Amniotic epithelial cell (primary cell): ENCODE measurements at regions not wholly inside any gene's neighbourhood (a gene's known extent, or its start where the extent isn't known, plus 50 kb on each side); places are given as distances from the start of the nearest gene placed in this dataset.

ENCODE experiments used
- DNase-seq: peaks from one replicate; pipeline ENCODE4 v3.0.0-alpha.2; 2010; ENCODE audit warnings: low read depth

DNA sequence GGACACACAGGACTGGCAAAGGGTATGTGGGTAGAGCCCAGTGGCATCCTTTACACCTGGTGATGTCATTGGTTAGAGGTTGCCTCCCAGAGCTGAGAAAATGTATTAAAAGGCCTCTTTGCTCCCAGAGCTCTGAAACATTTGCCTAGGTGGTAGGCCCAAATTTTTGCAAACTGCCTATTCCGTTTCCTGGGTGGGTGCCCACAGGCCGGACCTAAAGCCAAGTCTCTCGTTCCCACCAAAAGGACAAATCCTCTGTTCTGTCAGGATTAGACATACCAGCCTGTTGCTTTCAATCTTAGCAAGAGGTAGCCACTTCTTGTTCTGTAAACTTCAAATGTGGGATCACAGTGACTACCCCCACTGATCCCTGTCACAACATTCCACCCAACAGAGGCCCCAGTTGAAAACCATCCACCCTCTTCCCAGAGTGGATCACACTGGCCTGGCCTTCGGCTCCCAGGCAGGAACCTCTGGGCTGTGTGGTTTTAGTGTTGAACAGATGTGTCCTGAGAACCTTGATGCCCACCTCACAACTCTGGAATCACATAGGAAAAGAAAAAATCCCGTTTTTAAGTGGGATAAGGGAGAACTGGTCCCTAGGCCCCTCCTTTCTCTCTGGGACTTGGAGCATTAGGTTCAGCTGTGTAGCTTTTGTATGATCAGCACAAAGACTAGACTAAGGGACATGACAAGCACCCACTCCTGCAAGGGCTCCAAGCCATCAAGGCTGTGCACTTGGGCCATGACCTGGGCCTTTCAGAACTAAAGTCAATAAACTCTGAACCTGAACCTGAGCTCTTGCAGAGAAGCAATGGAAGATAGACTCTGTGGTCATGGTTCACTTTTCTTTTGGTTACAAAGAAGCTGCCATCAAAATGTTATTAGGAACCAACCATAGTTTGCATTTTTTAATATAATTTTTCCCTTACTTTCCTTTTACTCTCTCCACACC, 211.3 kb downstream of the CYP26B1 start:
- DNase-seq, result no peak

DNA sequence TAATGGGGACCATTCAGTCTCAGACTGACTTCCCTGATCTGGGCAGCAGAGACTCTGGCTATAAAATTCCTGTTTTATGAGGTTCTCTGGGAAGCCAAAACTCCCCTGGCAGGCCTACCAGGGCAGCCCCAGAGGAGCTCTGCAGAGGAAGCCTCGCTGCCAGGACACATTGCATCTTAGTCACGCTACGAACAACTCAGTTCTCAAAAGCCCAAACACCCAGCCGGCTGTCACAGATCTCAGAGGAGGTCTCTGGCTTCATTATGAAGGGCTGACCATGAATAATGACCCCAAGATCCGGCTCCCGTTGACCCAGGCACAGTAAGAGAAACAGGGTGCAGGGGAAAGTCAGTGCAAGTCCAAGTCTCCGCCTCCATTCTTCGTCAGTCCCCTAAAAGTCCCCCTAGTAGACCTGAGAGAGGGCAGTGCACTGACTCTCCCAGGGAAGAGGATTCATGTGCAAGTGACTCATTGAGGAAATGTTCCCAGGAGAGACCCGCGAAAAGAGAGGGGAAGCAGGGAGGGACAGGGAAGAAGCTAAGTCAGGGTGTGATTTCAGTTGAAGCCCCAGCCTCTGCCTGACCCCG, 212.3 kb downstream of the CYP26B1 start:
- no peak for DNase-seq

DNA sequence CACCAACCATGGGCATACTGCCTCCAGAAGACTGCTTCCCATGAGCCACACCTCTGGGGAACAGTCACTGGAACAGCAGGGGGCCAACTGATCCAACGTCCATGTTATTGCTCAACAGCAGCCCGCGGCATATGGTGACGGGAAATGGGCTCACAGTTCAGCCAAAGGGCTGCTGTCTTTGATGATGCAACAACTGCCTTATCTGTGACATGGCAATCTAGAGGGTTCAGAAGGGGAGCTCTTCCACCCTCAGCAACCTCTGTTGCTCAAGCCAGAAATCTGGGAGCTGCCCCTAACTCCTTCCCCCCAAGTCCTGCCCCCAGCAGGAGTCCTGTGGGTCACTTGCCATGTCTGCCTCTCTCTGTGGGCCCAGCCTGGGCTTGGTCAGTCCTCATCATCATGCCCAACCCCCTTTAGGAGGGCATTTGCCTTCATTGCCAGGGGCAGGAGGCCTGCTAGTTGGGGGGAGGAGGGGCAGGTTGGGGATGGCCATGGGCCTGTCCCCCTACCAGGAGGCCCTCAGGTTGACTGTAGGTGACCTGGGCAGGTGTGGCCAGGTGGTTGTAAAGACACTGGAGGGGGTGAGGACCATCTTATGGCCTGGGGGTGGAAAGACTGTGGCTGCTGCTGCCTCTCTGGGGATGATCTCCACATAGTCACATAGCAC, 212.9 kb downstream of the CYP26B1 start:
- DNase-seq, result no peak

DNA sequence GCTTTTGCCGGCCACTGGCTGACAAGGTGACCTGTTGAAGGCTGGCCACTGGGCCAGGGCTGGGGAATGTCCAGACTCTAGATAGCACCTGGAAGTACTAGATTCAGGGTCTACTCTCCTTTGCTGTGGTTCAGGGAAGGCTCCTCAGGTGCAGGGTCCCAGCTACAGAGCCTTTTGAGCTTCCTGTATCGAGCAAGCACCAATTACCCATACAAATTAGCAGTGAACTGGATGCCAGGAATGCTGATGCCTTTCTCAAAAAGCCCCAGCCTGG, 213.4 kb downstream of the CYP26B1 start:
- DNase-seq, result no peak

DNA sequence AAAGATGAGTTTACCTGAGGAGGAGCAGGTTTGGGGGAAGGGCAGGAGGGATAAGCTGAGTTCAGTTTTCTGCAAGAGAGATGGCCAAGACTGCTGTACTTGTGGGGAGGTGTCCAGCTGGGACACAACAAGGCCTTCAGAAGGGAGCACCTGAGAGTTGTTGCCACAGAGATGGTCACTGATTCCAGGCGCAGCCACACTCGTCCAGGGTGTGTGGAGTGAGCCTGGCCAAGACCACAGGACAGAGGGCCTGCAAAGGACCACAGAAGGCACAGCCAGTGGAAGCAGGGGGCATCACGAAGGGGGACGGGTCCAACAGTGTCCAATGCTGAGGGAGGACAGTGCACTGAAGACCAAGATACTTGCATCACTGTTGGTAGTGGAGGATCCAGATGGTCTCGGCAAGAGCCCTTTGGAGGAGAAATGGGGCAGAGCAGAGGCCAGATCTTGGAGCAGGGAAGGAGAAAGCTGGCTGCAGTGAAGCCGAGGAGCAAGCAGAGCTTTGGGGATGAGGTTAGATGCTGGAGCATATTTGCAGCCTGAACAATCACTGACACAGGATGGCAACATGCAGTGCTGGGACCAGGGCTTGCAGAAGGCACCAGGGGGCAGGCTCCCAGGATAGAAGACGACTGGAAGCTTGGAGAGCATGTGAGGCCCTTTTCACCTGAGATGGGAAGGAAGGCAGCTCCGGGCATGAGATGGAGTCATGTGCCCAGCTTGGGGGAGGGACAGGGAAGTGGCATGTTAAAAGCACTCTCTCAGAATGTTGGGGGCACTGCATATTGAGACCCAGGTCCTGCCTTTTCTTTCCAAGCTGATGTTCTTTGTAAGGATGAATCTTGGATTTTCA, 214.0 kb downstream of the CYP26B1 start:
- no peak for DNase-seq

DNA sequence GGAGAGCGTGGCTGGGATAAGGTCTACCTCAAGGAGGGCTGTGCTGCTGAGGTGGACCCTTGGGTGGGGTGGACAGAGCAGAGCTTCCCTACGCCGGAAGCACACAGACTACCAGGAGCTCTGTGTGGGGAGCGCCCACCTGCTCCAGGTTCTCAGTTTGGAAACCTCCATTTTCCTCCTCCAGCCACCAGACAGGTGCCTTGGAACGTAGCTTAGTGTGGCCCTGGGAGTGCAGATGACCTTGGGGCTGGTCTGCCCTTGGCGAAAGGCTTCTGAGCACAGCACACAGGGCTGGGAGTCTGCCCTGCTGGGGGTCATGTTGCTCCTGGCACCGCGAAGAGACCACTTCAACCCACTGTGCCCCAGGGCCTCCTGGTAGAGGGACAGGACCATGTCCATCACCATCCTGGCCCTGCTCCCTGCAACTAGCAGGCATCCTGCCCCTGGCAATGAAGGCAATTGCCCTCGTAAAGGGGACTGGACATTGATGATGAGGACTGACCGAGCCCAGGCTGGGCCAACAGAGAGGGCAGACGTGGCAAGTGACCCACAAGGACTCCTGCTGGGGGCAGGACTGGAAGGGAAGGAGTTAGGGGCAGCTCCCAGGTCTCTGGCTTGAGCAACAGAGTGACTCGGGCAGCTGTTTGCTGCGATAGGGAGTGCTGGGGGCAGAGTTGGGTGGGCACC, 214.7 kb downstream of the CYP26B1 start:
- no peak for DNase-seq

DNA sequence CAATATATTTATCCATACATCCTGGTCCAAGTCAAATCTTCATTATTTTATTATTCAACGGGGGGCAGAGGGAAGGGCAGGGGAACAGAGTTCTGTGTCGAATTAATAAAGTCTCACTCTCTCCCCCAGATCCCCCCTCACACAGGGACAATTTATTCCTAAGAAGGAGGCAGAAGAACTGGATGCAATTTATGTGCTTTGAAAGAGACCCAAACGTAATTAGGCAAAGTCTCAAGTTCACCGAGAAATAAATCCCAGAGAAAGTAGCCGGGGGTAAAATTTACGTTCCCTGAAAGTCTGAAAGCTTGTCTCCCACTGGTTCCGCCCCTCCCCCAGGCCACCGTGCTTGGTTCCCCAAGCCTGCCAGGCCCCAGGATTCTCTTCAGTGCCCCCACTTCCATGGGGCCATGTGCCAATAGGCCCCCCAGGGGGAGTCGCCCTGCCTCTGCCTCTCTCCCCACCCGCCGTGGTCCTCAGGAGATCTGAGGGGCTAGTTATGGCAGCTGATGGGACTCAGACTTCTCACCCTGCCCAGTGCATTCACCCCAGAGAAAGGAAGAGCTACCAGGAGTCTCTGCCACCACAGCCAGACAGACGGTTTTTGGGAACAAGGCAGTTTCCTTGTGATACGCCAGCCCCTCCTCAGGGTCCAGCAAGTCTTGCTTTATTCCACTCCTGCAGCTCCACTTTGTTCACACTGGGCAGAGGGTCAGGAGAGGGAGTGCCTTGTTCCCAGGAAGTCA, 215.5 kb downstream of the CYP26B1 start:
- DNase-seq, result no peak

DNA sequence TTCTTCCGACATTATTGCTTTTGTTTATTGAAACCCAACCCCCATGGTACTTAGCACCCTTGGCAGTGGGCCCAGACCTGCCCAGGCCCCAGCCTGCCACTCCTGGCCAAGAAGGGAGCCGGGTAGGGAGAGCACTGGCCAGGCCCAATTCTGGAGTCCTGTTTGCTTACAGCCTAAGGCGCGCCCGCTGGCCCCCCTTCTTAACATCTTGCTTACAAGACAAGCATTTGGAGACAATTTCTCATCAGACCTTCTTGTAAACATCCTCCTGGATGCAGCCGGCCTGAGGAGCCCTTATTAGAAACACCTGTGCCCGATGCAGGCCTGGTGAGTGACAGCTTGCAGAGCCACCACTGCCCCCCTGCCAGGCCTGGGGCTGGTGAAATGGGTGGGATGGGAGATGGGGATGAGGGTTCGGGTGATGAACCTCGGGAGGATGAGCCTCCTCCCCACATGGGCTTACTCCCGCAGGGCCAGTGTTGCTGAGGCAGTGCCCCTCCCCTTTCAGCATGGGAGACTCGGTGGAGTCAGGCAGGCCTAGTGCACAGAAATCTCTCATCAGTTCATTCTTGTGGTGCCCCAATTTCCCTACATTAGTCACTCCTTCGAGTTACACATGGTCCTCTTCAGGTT, 217.5 kb downstream of the CYP26B1 start:
- no peak for DNase-seq

DNA sequence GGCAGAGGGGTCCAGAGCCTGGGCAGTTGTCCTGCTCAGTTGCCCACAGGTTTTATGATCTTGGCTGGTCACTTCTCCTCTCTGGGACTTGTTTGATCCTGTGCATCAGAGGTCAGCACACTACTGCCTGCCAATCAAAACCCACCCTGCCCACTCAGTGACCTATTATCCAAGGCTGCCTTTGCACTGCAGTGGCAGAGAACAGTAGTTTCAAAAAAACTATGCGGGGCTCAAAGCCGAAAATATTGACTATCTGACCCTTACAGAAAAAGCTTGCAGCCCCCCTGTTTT, 218.2 kb downstream of the CYP26B1 start:
- DNase-seq, result no peak

DNA sequence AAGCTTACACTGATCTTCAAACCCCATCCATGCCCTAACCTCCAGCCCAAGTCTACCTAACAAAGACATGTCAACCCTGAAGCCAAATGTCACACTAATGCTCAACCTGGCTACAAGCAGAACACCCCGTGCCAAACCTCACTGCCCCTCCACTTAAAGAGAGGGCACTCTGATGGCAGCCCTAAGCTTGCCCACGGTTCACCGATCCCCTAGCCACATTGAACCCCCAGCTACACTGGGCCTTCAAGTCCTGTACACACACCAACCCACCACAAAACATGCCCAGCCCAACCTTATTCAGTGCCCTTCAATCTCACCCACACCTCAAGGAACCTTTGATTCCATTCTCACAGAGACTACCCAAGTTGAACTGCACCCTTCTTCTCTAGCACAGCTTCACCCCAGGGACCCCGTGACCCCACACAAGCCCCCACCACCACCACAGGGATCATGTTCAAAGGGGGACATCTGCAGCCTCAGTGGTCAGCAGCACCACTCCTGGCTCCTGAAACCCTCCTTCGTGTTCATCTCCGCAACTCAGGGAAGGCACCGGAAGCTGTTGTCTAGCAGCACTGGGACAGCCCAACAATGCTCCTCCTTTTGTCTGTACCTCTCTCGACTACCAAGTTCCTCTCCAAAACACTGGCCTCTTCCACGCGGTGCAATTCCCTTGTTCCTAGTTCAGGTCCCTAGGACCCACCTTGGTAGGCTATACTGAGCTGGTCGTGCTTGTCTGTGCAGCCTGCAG, 218.8 kb downstream of the CYP26B1 start:
- no peak for DNase-seq

DNA sequence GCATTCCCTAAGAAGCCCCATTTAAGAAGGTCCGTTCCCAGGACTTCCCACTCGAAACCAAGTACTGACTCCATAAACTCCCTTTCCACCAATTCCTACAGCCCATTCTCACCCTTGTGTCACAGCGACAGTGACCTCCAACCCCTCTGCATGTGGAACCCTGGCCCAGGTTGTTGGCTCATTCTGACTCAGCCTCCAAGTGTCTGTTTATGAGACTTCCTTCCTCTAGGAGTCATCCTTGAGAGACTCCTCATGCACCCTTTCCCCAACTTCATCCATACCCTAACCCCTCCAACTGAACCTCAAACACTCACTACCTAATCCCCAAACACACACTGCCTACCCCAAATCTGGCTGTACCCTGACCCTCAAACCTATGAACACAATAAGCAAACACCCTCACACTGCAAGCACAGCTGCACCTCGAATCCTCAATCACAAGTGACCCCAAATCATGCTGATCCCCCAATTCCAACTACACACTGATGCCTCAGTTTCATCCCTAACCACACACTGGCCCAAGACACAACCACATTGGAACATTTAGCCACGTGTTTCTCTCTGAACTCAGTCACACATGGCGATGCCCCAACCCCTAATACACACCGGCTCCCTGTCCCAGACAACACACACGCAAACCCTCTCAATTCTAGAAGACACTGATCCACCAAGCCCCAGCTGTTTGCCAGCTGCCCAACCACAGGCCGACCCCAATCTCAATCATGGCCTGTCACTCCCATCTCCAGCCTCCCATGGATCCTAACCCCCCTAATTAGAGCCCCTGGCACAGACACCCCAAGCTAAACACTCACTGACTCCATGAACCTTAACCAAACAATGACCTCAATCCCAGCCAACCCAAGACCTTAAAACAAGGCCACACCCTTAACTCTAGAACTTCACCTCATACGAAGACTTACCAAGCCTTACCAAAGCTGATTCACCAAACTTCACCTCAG, 219.6 kb downstream of the CYP26B1 start:
- DNase-seq, result no peak

DNA sequence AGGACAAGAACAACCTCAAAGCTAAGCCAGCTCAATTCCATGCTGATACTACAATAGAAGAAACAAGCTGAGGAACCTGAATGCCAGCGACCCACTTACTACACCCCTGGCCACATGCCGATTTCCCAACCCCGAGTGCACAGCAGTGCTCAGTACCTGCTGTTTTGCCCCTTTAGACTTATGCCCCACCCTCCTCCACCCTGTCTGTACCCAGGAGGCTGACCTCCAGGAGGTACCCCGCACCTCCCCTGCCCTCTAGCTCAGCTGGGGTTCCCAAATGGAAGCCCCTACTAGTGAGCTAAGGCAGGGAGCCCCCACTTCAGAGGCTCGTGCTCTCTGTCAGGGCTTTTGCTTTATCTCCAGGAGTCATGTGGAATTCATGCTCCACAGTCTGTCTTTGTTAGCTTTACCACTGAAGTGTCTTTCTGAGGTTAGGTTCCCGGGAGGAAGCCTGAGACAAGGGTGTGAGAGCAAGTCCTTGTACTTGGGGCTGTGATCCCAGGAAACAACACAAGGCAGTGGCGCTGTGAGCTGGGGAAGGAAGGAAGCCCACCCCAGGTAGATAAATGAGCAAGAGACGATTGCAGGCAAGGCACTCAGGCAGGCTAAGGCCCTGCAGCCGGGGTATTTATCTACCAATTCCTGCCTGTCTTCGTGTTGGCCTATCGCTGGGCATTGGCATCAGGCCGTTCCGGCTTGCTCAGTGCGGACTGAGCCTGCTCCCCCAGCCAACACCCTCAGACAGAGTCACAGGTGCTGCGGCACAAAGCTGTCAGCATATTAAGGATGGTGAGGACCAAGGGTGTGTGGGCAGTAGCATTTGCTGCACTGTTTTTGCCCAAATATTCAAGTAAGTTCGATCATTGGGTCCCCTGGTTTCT, 220.5 kb downstream of the CYP26B1 start:
- DNase-seq, result no peak

DNA sequence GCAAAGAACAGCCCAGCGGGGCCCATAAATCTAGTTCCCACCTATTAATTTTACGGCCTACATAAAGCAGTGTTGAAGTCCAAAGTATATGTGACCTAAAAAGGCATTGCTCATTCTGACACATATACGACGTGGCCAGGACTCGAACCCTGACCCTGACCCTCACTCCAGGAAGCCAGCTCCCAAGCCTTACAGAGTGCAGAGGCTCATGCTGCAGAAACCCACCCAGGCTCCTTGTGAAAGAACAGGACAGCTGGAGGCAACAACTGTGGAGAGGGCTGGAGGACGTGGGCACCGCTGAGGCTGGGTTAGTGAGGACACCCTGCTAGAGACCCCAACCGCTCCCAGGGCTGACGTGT, 221.6 kb downstream of the CYP26B1 start:
- DNase-seq, result no peak

DNA sequence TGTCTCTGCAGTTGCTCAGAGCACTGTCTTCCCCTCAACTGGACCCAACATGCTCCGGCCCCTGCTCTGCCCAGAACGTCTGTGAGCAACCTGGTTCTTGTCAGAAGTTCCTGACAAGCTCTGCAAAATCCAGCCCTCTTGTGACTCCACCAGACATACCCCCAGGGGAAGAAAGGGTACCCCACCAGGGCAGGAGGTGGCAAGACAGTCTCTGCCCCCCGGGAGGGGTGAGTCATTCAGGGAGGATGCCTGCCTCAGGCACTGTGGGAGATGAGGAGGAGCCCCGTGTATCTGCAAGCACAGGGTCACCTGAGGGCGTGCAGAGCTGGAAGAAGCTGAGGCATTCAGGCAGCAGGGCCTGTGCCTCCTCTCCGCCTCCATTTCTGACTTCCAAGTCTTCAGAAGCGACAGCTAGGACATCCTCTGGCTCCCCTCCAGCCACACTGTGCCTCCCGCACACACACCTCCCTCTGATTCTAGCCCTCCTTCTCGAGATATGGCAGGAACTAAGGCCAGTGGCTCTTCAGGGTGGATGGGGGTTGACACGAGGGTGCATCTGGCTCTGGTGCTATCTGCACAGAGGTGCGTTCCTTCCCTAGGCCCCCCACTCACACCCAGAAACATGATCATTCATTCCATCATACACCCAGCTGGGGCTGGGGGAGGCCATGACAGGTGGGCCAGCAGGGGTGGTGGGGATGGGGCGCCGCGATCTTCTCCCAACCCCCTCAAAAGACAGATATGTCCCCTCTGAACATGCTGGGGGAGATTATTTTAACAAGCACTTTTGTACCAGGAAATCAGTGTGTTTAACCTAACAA, 222.2 kb downstream of the CYP26B1 start:
- DNase-seq, result peak; percentile 12

DNA sequence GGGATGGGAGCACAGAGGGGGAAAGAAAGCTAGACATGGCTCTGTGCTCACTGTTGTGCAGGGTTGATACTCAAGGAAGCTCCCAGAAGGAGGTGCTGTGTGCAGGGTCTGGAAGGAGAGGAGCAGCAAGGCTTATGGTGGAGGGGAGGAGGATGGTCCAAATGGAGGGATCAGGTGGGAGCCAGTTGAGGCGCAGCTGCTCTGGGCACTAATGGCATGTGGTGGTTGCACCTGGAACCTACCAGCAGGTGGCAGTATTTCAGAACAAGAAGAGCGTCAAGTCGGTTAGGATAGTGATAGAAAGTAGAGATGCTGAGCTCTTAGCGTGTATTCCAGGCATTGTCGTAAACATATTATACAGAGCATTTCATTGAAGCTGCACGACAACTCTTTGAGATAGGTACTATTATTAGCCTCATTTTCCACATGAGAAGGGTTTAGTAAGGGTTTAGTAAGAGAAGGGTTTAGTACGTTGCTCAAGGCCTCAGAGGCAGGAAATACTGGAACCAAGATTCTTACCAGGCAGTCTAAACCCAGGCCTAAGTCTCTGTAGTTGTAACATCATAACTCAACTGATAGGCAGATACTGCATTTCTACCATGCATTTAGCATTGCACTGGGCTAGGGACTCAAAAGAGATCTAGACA, 223.7 kb downstream of the CYP26B1 start:
- peak; percentile 66 for DNase-seq

DNA sequence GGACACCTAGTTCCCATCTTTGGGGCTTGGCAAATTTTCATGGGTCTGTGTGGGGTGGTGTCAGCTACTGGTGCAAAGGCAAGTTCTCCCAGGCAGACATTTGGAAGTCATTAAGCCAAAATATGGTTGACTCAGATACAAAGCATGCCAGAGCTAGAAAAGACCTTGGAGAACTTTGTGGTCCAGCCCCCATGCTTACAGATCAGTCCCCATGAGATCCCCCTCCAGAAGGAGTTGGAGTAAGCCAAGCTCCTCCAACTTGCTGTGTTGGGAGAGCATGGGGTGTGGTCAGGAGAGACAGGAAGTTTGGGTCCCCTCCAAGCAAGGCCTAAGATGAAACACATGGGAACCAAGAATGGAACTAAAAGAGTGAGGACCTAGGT, 224.5 kb downstream of the CYP26B1 start:
- no peak for DNase-seq
